SK-N-MC (cell line): ENCODE measurements at regions not wholly inside any gene's neighbourhood (a gene's known extent, or its start where the extent isn't known, plus 50 kb on each side); places are given as distances from the start of the nearest gene placed in this dataset.

Experiments used
- DNase-seq: peaks from one replicate; pipeline ENCODE4 v3.0.0-alpha.2; 2011; ENCODE audit warnings: low read depth, low spot score
- H3K27ac ChIP-seq: fragments of 200-600 bp; sonication (generic); 2 replicates; pipeline ENCODE4 v1.5.1; 2016; ENCODE audit warnings: mixed run types
- H3K36me3 ChIP-seq: fragments of 200-600 bp; sonication (generic); 2 replicates; pipeline ENCODE4 v1.6.1; 2017; ENCODE audit warnings: antibody characterized with exemption, low read length, mixed read lengths; ENCODE audit not compliant: insufficient read depth
- H3K4me3 ChIP-seq: fragments of 200-600 bp; sonication (generic); 2 replicates; pipeline ENCODE4 v1.5.1; 2016
- H3K9ac ChIP-seq: fragments of 200-600 bp; sonication (generic); 2 replicates; pipeline ENCODE4 v1.8.0; 2017; ENCODE audit warnings: mixed run types, mixed read lengths; ENCODE audit not compliant: insufficient read length
- H3K9me3 ChIP-seq: fragments of 200-600 bp; sonication (generic); 2 replicates; pipeline ENCODE4 v1.6.1; 2017; ENCODE audit warnings: low read depth, mild to moderate bottlenecking, antibody characterized with exemption, low read length, moderate library complexity, mixed read lengths
- EZH2 ChIP-seq: fragments of 200-600 bp; sonication (generic); IDR thresholded peaks from one replicate; pipeline ENCODE4 v1.6.1; 2017; ENCODE audit warnings: antibody characterized with exemption
- FOXP2 ChIP-seq: optimal IDR thresholded peaks from 2 replicates; pipeline ENCODE3; 2011; ENCODE audit warnings: mild to moderate bottlenecking, moderate library complexity; ENCODE audit not compliant: insufficient read depth; ENCODE audit errors: extremely low read length, control extremely low read depth
- POLR2AphosphoS5 ChIP-seq: IDR thresholded peaks from 2 replicates; pipeline ENCODE4 v1.6.1; 2012; ENCODE audit warnings: mild to moderate bottlenecking, low read depth, low read length, borderline replicate concordance

- Histone ChIP-seq H3K27ac (no peak overlapping the region), H3K4me3 (no peak overlapping the region), H3K9ac (no peak overlapping the region), H3K36me3 (no peaks in the 10 kb centered on the region), H3K9me3 (no peaks in the 10 kb centered on the region; the same call in 1 of the 2 replicates)
- no peak for TF ChIP-seq FOXP2
- TF ChIP-seq POLR2AphosphoS5, result no peak
- TF ChIP-seq EZH2, result no peak
- no peak for DNase-seq
Measured at GRCh38 chr2:8527676-8528075, 154.2 kb upstream of the ID2 start.

DNA sequence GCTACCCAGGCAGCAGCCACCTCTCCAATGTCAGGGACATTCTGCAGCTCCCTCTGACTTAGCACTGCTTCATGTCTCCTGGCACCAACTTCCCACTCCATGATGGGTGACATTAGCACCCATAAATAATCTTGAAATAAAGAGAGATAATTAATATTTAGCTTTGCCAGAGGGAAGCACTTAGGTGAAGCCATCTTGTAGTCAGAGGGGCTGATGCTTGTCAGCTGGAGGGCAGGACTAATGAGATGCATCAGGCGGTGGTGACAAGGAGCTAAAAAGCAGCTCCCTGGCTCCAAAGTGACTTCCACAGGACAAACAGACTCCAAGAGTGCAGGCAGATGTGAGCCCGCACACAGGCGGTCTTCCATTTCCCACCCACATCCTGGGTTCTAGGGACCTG is 153.0 kb upstream of the ID2 start:
- Histone ChIP-seq H3K36me3 (no peaks in the 10 kb centered on the region), H3K9me3 (no peaks in the 10 kb centered on the region; the same call in 1 of the 2 replicates), H3K9ac (no peak overlapping the region), H3K4me3 (no peak overlapping the region), H3K27ac (no peak overlapping the region)
- DNase-seq, result no peak
- TF ChIP-seq FOXP2 (no peak), EZH2 (no peak), POLR2AphosphoS5 (no peak)

DNA sequence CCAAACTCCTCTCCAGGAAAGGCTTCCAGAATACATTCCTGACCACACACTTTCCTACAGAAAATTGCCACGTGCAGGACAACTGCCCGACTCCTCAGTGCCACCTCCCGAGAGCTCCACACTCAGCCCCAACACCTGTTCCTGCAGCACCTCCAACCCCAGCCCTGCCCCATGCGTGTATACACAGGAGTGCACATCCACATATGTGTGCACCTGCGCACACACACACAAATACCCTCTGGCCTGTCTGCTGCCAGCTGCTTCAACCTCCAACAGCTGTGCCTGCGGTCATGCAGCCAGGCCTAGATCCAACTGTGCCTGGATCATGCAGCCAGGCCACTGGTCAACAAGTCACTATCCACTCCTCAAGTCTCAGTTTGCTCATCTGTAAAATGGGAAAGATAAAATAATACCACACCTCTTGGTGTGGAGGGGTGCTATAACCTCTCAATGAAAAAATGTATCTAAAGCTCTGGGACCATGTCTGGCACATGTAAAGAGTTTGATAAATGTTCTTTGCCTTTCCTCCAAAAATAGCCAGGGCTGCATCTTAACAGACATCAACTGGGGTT is 152.1 kb upstream of the ID2 start:
- Histone ChIP-seq H3K9ac (no peak overlapping the region), H3K36me3 (no peaks in the 10 kb centered on the region), H3K9me3 (no peaks in the 10 kb centered on the region; the same call in 1 of the 2 replicates), H3K27ac (no peak overlapping the region), H3K4me3 (no peak overlapping the region)
- no peak for DNase-seq
- no peak for TF ChIP-seq EZH2
- no peak for TF ChIP-seq POLR2AphosphoS5
- TF ChIP-seq FOXP2, result no peak

- Histone ChIP-seq H3K27ac (no peak overlapping the region), H3K9me3 (no peaks in the 10 kb centered on the region; the same call in 1 of the 2 replicates), H3K36me3 (no peaks in the 10 kb centered on the region), H3K4me3 (no peak overlapping the region), H3K9ac (no peak overlapping the region)
- DNase-seq, result no peak
- no peak for TF ChIP-seq FOXP2
- no peak for TF ChIP-seq EZH2
- TF ChIP-seq POLR2AphosphoS5, result no peak
Measured at GRCh38 chr2:8531481-8531880, 150.4 kb upstream of the ID2 start.

DNA sequence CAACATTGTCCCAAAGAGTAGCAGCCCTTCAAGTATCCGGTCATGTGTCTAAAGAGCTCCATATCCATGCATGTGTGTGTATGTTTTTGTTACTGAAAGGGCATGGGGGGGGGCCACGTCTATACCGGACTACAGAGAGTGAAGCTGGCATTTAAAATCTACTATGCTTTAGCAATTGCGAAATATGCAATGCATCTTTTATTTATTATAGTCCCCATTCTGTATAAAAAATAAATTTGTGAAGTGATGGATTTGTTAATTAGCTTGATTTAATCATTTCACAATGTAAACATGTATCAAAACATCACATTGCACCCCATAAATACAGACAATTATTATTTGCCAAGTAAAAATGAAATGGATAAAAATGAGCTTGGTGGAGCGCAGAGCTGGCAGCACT is 149.4 kb upstream of the ID2 start:
- no peak for TF ChIP-seq POLR2AphosphoS5
- TF ChIP-seq EZH2, result no peak
- no peak for TF ChIP-seq FOXP2
- Histone ChIP-seq H3K36me3 (no peaks in the 10 kb centered on the region), H3K4me3 (no peak overlapping the region), H3K9me3 (no peaks in the 10 kb centered on the region; the same call in 1 of the 2 replicates), H3K27ac (no peak overlapping the region), H3K9ac (no peak overlapping the region)
- no peak for DNase-seq

- no peak for DNase-seq
- Histone ChIP-seq H3K27ac (no peak overlapping the region), H3K9me3 (no peaks in the 10 kb centered on the region; the same call in 1 of the 2 replicates), H3K4me3 (no peak overlapping the region), H3K36me3 (no peaks in the 10 kb centered on the region), H3K9ac (no peak overlapping the region)
- TF ChIP-seq EZH2 (no peak), FOXP2 (no peak), POLR2AphosphoS5 (no peak)
Measured at GRCh38 chr2:8533923-8534322, 147.9 kb upstream of the ID2 start.

DNA sequence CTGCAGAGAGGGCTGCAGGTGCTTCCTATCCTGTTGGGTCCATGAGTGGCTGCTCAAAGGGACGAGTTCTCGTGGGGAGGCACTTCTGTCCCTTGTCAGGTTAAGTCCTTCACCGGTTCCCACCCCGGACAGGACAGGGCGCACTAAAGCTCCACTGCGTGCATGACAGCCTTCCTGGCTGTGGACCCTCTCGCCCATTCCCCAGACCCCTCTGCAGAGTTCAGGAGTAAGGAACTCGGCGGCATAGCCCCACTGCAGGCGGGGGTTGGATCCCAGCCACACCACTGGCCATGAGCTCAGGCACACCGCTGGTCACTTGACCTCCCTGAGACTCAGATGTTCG is 147.5 kb upstream of the ID2 start:
- no peak overlapping the region for H3K27ac ChIP-seq
- H3K4me3 ChIP-seq, result no peak overlapping the region
- no peaks in the 10 kb centered on the region for H3K36me3 ChIP-seq
- no peak for TF ChIP-seq POLR2AphosphoS5
- DNase-seq, result no peak
- H3K9ac ChIP-seq, result no peak overlapping the region
- no peaks in the 10 kb centered on the region; the same call in 1 of the 2 replicates for H3K9me3 ChIP-seq

GRCh38 chr2:8534729-8535468 is 147.0 kb upstream of the ID2 start:
- Histone ChIP-seq H3K27ac (no peak overlapping the region), H3K9ac (no peak overlapping the region), H3K4me3 (no peak overlapping the region), H3K9me3 (no peaks in the 10 kb centered on the region; the same call in 1 of the 2 replicates), H3K36me3 (no peaks in the 10 kb centered on the region)
- TF ChIP-seq POLR2AphosphoS5 (no peak), FOXP2 (no peak), EZH2 (no peak)
- no peak for DNase-seq

GRCh38 chr2:8535469-8535795 is 146.4 kb upstream of the ID2 start:
- Histone ChIP-seq H3K27ac (no peak overlapping the region), H3K9me3 (no peaks in the 10 kb centered on the region; the same call in 1 of the 2 replicates), H3K9ac (no peak overlapping the region), H3K4me3 (no peak overlapping the region), H3K36me3 (no peaks in the 10 kb centered on the region)
- no peak for DNase-seq
- no peak for TF ChIP-seq FOXP2
- no peak for TF ChIP-seq EZH2
- TF ChIP-seq POLR2AphosphoS5, result no peak
